ENCODE measurements at regions not wholly inside any gene's neighbourhood (a gene's known extent, or its start where the extent isn't known, plus 50 kb on each side); places are given as distances from the start of the nearest gene placed in this dataset.

DNA sequence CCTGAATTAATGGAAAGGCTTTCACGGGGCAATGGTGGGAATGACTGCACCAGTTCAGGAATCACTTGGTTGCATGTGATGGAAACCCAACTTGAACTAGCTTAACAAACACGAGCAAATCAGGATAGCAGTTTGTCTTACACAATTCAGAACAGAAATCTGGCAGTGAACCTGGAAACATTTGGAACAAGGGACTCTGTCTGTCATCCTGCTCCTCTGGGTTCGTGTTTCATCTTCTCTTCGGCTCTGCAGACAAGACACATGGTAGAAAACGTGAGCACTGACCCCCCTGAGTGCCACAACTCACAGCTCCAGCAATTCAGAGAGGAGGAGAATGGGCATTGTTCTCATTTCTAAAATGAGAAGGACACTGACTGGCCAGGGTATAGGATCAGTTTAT, 218.1 kb upstream of the NREP start:
- no peaks in the 10 kb centered on the region for H3K27me3 ChIP-seq (ENCODE audit: control insufficient read depth in 2 of 2, insufficient read depth in 1 of 2, low read length in 1 of 2)
- H3K36me3 ChIP-seq (ENCODE audit: control insufficient read depth in 2 of 2, insufficient read depth in 2 of 2, low read length in 1 of 2): no peaks in the 10 kb centered on the region
- no peak for DNase-seq (ENCODE audit: low read depth in 6 of 9, low spot score in 9 of 9)
- H3K4me3 ChIP-seq (ENCODE audit: low read length in 2 of 2): no peak overlapping the region
- no peaks in the 10 kb centered on the region for H3K9me3 ChIP-seq (ENCODE audit: control insufficient read depth in 2 of 2, insufficient read depth in 1 of 2, low read length in 1 of 2)
- no peaks in the 10 kb centered on the region for H3K4me1 ChIP-seq (ENCODE audit: control insufficient read depth in 2 of 2, insufficient read depth in 2 of 2, low read length in 2 of 2)
- H3K27ac ChIP-seq (ENCODE audit: low read depth in 1 of 2, low read length in 1 of 2): no peak overlapping the region
- WGBS: 89% methylated on average over 5 of the region's 5 CpGs

DNA sequence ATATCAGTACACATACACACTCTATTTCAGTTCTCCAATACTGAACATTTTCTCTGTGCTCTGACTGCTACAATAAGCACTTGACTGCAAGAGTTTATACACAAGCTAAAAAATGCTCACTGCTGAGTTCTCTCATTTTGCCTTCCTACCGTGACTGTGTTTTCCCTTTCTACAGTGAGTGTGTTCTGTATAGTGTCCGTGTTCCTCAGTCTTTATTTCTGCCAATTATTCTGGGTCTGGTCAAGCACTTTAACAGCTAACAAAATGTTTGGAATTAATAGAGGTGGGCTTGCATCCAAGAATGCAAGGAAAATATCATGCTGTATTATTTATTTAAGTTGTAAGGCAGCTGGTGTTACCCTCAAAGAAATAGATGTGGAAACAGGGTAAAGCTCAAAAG, 217.0 kb upstream of the NREP start:
- Histone ChIP-seq H3K36me3 (ENCODE audit: control insufficient read depth in 2 of 2, insufficient read depth in 2 of 2, low read length in 1 of 2) (no peaks in the 10 kb centered on the region), H3K4me1 (ENCODE audit: control insufficient read depth in 2 of 2, insufficient read depth in 2 of 2, low read length in 2 of 2) (no peaks in the 10 kb centered on the region), H3K27ac (ENCODE audit: low read depth in 1 of 2, low read length in 1 of 2) (no peak overlapping the region), H3K9me3 (ENCODE audit: control insufficient read depth in 2 of 2, insufficient read depth in 1 of 2, low read length in 1 of 2) (no peaks in the 10 kb centered on the region), H3K27me3 (ENCODE audit: control insufficient read depth in 2 of 2, insufficient read depth in 1 of 2, low read length in 1 of 2) (no peaks in the 10 kb centered on the region), H3K4me3 (ENCODE audit: low read length in 2 of 2) (no peak overlapping the region)
- 91% methylated on average over 2 of the region's 2 CpGs for WGBS
- no peak for DNase-seq (ENCODE audit: low read depth in 6 of 9, low spot score in 9 of 9)

DNA sequence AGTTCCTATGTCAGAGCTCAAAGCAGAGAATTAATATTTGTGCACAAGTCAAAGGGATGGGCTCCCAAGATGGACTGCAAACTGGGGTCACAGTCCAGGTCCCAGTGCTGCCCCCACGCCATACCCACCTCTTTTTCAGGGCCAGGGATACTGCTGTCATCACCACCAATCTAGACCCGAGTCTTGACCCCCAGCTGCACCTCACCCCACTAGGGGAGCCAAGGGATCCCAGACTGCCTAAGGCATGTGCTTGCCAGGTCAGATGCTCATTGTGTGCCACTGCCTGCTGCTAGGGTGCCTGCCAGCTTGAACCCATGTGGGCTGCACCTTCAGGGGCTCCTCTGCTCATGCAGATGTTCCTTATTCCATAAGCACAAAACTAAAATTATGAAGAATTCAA, 215.6 kb upstream of the NREP start:
- Histone ChIP-seq H3K4me1 (ENCODE audit: control insufficient read depth in 2 of 2, insufficient read depth in 2 of 2, low read length in 2 of 2) (peaks cover 0 to 3% of the 10 kb centered on the region in 2 donors), H3K27ac (ENCODE audit: low read depth in 1 of 2, low read length in 1 of 2) (no peak overlapping the region), H3K36me3 (ENCODE audit: control insufficient read depth in 2 of 2, insufficient read depth in 2 of 2, low read length in 1 of 2) (no peaks in the 10 kb centered on the region), H3K27me3 (ENCODE audit: control insufficient read depth in 2 of 2, insufficient read depth in 1 of 2, low read length in 1 of 2) (no peaks in the 10 kb centered on the region), H3K9me3 (ENCODE audit: control insufficient read depth in 2 of 2, insufficient read depth in 1 of 2, low read length in 1 of 2) (no peaks in the 10 kb centered on the region), H3K4me3 (ENCODE audit: low read length in 2 of 2) (no peak overlapping the region)
- no peak for DNase-seq (ENCODE audit: low read depth in 6 of 9, low spot score in 9 of 9)
- WGBS: 100% methylated on average over 2 of the region's 2 CpGs

DNA sequence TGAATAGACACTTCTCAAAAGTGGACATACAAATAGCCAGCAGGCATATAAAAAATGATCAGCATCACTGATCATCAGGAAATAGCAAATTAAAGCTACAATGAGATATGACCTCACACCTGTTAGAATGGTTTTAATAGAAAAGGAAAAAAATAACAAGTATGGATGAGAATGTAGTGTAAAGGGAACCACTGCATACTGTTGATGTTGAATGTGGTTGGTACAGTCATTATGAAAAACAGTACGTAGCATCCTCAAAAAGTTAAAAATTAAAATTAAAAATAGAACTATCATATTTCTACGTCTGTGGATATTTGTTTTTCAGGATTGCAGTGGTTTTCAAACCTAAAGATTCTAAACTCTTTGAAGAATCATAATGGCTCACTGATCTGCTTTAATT, 215.1 kb upstream of the NREP start:
- Histone ChIP-seq H3K4me1 (ENCODE audit: control insufficient read depth in 2 of 2, insufficient read depth in 2 of 2, low read length in 2 of 2) (peaks cover 0 to 3% of the 10 kb centered on the region in 2 donors), H3K9me3 (ENCODE audit: control insufficient read depth in 2 of 2, insufficient read depth in 1 of 2, low read length in 1 of 2) (no peaks in the 10 kb centered on the region), H3K27me3 (ENCODE audit: control insufficient read depth in 2 of 2, insufficient read depth in 1 of 2, low read length in 1 of 2) (no peaks in the 10 kb centered on the region), H3K27ac (ENCODE audit: low read depth in 1 of 2, low read length in 1 of 2) (no peak overlapping the region), H3K4me3 (ENCODE audit: low read length in 2 of 2) (no peak overlapping the region), H3K36me3 (ENCODE audit: control insufficient read depth in 2 of 2, insufficient read depth in 2 of 2, low read length in 1 of 2) (no peaks in the 10 kb centered on the region)
- 94% methylated on average over 2 of the region's 2 CpGs for WGBS
- DNase-seq (ENCODE audit: low read depth in 6 of 9, low spot score in 9 of 9): no peak

DNA sequence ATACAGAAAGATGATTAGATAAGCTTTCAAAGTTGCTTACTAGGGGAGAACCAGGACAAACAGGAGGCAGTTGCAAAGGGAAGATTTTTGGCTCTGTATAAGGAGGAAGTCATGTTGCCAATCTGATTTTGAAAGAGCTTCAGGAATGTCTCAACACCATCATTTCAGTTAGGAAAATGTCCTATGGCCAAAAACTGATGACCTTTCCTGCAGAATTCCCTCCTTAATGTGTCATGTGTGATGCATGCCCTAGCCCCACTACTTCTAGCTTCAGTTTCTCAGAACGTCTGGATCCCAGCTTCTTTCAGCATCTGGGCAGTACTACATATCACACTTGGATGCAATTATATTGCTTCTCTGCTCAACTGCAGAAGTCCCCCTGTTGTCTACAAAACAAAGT, 211.5 kb upstream of the NREP start:
- Histone ChIP-seq H3K9me3 (ENCODE audit: control insufficient read depth in 2 of 2, insufficient read depth in 1 of 2, low read length in 1 of 2) (no peaks in the 10 kb centered on the region), H3K27me3 (ENCODE audit: control insufficient read depth in 2 of 2, insufficient read depth in 1 of 2, low read length in 1 of 2) (no peaks in the 10 kb centered on the region), H3K36me3 (ENCODE audit: control insufficient read depth in 2 of 2, insufficient read depth in 2 of 2, low read length in 1 of 2) (no peaks in the 10 kb centered on the region), H3K4me3 (ENCODE audit: low read length in 2 of 2) (no peak overlapping the region), H3K4me1 (ENCODE audit: control insufficient read depth in 2 of 2, insufficient read depth in 2 of 2, low read length in 2 of 2) (peaks cover 0 to 3% of the 10 kb centered on the region in 2 donors), H3K27ac (ENCODE audit: low read depth in 1 of 2, low read length in 1 of 2) (peak overlapping the region in 1 of 2 donors; percentile 10)
- WGBS: 90% methylated on average over 1 of the region's 1 CpG
- DNase-seq (ENCODE audit: low read depth in 6 of 9, low spot score in 9 of 9): peak in 2 of 9 donors; percentile 8 to 11

DNA sequence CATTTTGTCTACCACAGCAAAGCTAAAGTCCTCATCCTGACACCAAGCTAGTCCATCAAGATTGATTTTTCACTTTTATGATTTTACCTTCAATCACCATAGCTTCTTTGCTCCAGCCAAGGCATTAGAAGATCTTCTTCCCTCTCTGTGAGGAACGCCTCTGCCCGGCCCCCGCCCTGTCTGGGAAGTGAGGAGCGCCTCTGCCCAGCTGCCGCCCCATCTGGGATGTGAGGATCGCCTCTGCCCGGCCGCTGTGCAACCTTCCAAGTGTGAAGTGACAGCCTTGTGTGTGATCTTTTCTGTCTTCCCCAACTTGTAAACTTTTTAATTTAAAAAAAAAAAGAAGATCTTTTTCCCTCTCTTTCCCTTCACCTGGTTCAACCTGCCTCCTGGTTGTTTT, 210.5 kb upstream of the NREP start:
- no peak overlapping the region for H3K27ac ChIP-seq (ENCODE audit: low read depth in 1 of 2, low read length in 1 of 2)
- no peaks in the 10 kb centered on the region for H3K36me3 ChIP-seq (ENCODE audit: control insufficient read depth in 2 of 2, insufficient read depth in 2 of 2, low read length in 1 of 2)
- H3K4me3 ChIP-seq (ENCODE audit: low read length in 2 of 2): no peak overlapping the region
- H3K27me3 ChIP-seq (ENCODE audit: control insufficient read depth in 2 of 2, insufficient read depth in 1 of 2, low read length in 1 of 2): no peaks in the 10 kb centered on the region
- WGBS: 97% methylated on average over 8 of the region's 8 CpGs
- H3K9me3 ChIP-seq (ENCODE audit: control insufficient read depth in 2 of 2, insufficient read depth in 1 of 2, low read length in 1 of 2): peaks cover 0 to 6% of the 10 kb centered on the region in 2 donors
- H3K4me1 ChIP-seq (ENCODE audit: control insufficient read depth in 2 of 2, insufficient read depth in 2 of 2, low read length in 2 of 2): peaks cover 0 to 3% of the 10 kb centered on the region in 2 donors
- DNase-seq (ENCODE audit: low read depth in 6 of 9, low spot score in 9 of 9): no peak

DNA sequence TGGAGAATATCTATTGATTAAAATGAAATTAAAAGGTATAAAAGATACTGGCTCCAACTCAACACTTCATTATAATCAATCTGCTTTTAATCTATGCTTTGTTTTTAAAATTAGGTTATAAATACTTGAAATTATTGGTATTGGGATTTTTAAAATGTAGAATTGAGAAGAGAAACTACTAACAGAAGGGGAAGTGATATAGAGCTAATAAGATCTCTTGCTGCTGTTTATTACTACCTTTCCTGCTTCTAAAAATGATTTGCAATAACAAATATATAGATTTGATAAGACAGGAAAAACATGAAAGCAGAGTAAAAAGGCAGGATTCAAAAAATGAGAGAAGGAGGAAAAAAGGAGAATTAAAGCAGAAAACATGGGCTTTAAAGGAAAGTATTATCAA, 209.3 kb upstream of the NREP start:
- Histone ChIP-seq H3K27me3 (ENCODE audit: control insufficient read depth in 2 of 2, insufficient read depth in 1 of 2, low read length in 1 of 2) (no peaks in the 10 kb centered on the region), H3K27ac (ENCODE audit: low read depth in 1 of 2, low read length in 1 of 2) (no peak overlapping the region), H3K36me3 (ENCODE audit: control insufficient read depth in 2 of 2, insufficient read depth in 2 of 2, low read length in 1 of 2) (no peaks in the 10 kb centered on the region), H3K4me3 (ENCODE audit: low read length in 2 of 2) (no peak overlapping the region), H3K4me1 (ENCODE audit: control insufficient read depth in 2 of 2, insufficient read depth in 2 of 2, low read length in 2 of 2) (peaks cover 0 to 3% of the 10 kb centered on the region in 2 donors), H3K9me3 (ENCODE audit: control insufficient read depth in 2 of 2, insufficient read depth in 1 of 2, low read length in 1 of 2) (peaks cover 0 to 6% of the 10 kb centered on the region in 2 donors)
- no peak for DNase-seq (ENCODE audit: low read depth in 6 of 9, low spot score in 9 of 9)

DNA sequence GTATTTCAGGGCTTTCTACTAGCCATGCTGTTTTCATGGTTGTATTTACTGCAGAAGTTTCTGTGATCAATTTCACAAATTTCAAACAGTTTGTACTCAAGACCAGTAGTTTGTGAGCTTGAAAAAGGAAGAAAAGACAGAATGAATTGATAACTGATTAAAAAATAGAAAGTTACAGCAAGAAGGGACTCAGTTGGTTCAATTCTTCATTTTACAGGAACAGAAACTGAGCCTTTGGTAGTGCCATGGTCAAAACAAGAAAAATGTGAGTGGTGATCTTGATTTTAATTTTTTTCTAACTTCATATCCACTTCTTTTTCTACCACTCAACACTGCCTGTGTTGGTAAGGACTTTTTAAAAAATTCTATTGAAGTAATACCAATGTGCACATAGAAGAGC, 206.6 kb upstream of the NREP start:
- Histone ChIP-seq H3K4me1 (ENCODE audit: control insufficient read depth in 2 of 2, insufficient read depth in 2 of 2, low read length in 2 of 2) (peaks cover 0 to 2% of the 10 kb centered on the region in 2 donors), H3K36me3 (ENCODE audit: control insufficient read depth in 2 of 2, insufficient read depth in 2 of 2, low read length in 1 of 2) (no peaks in the 10 kb centered on the region)
- no peak for DNase-seq (ENCODE audit: low read depth in 6 of 9, low spot score in 9 of 9)

DNA sequence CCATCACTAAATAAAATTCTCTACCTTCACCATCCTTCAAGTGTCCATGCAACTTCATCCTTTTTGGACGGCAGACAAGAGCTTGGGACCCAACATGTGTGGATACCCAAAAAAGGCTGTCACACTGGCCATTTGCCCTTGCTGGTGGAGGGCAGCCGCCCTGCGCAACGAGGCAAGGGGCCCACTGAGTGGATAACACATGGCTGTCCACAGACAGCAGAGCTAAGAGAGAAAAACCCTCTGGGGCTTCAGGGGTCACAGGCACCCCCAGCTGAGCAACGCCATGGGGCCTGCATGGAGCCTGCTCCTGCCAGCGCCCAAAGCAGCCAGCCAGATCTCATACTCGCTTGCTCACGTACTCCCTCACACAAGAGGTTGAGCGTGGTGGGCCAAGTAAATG, 205.9 kb upstream of the NREP start:
- DNase-seq (ENCODE audit: low read depth in 6 of 9, low spot score in 9 of 9): no peak

More for the DNA sequence above, 206.6 kb upstream of the NREP start:
- no peaks in the 10 kb centered on the region for H3K27me3 ChIP-seq (ENCODE audit: control insufficient read depth in 2 of 2, insufficient read depth in 1 of 2, low read length in 1 of 2)
- no peak overlapping the region for H3K27ac ChIP-seq (ENCODE audit: low read depth in 1 of 2, low read length in 1 of 2)
- no peak overlapping the region for H3K4me3 ChIP-seq (ENCODE audit: low read length in 2 of 2)
- H3K9me3 ChIP-seq (ENCODE audit: control insufficient read depth in 2 of 2, insufficient read depth in 1 of 2, low read length in 1 of 2): peaks cover 0 to 6% of the 10 kb centered on the region in 2 donors

DNA sequence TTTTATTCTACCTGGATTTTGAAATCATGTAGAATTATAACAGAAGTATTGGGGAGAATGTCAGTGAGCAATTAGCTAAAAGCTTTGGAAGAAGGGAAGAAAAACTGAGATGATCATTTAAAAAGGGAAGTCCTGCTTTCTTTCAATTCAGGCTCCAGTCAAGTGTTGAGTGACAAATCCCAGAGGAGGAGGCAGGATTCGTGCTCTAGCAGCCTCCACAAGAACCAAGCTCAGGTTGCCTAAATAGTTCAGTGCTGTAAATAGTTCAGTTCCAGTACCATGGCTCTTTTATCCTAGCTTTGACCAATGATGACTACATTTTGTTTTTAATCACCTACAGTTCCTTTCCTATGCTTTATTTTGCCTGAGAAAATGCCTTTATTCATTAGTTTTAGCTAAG, 204.9 kb upstream of the NREP start:
- H3K27me3 ChIP-seq (ENCODE audit: control insufficient read depth in 2 of 2, insufficient read depth in 1 of 2, low read length in 1 of 2): no peaks in the 10 kb centered on the region
- no peaks in the 10 kb centered on the region for H3K36me3 ChIP-seq (ENCODE audit: control insufficient read depth in 2 of 2, insufficient read depth in 2 of 2, low read length in 1 of 2)
- peaks cover 0 to 6% of the 10 kb centered on the region in 2 donors for H3K9me3 ChIP-seq (ENCODE audit: control insufficient read depth in 2 of 2, insufficient read depth in 1 of 2, low read length in 1 of 2)
- 84% methylated on average over 1 of the region's 1 CpG for WGBS
- no peaks in the 10 kb centered on the region for H3K4me1 ChIP-seq (ENCODE audit: control insufficient read depth in 2 of 2, insufficient read depth in 2 of 2, low read length in 2 of 2)
- no peak overlapping the region for H3K27ac ChIP-seq (ENCODE audit: low read depth in 1 of 2, low read length in 1 of 2)
- H3K4me3 ChIP-seq (ENCODE audit: low read length in 2 of 2): no peak overlapping the region
- DNase-seq (ENCODE audit: low read depth in 6 of 9, low spot score in 9 of 9): no peak

More for the DNA sequence above, 205.9 kb upstream of the NREP start:
- WGBS: 98% methylated on average over 9 of the region's 9 CpGs
- Histone ChIP-seq H3K27ac (ENCODE audit: low read depth in 1 of 2, low read length in 1 of 2) (no peak overlapping the region), H3K4me3 (ENCODE audit: low read length in 2 of 2) (no peak overlapping the region), H3K36me3 (ENCODE audit: control insufficient read depth in 2 of 2, insufficient read depth in 2 of 2, low read length in 1 of 2) (no peaks in the 10 kb centered on the region), H3K4me1 (ENCODE audit: control insufficient read depth in 2 of 2, insufficient read depth in 2 of 2, low read length in 2 of 2) (no peaks in the 10 kb centered on the region), H3K27me3 (ENCODE audit: control insufficient read depth in 2 of 2, insufficient read depth in 1 of 2, low read length in 1 of 2) (no peaks in the 10 kb centered on the region), H3K9me3 (ENCODE audit: control insufficient read depth in 2 of 2, insufficient read depth in 1 of 2, low read length in 1 of 2) (peaks cover 0 to 6% of the 10 kb centered on the region in 2 donors)
